SU-DHL-6 (cell line): ENCODE measurements at regions not wholly inside any gene's neighbourhood (a gene's known extent, or its start where the extent isn't known, plus 50 kb on each side); places are given as distances from the start of the nearest gene placed in this dataset.

Source experiments
- H2AFZ ChIP-seq: fragments of 200-600 bp; sonication (generic); 2 replicates; pipeline ENCODE4 v1.6.1; 2014; ENCODE audit warnings: low read depth, mild to moderate bottlenecking, moderate library complexity, mixed read lengths, antibody characterized with exemption, low read length; ENCODE audit not compliant: severe bottlenecking
- H3F3A ChIP-seq: fragments of 200-600 bp; shearing (Covaris generic); 2 replicates; pipeline ENCODE4 v1.6.0; 2016; ENCODE audit warnings: antibody characterized with exemption, mild to moderate bottlenecking; ENCODE audit not compliant: insufficient read depth
- H3K27ac ChIP-seq: fragments of 200-600 bp; sonication (generic); 2 replicates; pipeline ENCODE4 v1.5.1; 2016; ENCODE audit warnings: low read depth, mild to moderate bottlenecking, low read length, moderate library complexity, mixed read lengths
- H3K27me3 ChIP-seq: fragments of 200-600 bp; sonication (generic), shearing (Covaris generic); 2 replicates; pipeline ENCODE4 v1.6.0; 2014; ENCODE audit warnings: mild to moderate bottlenecking, low read length
- H3K36me3 ChIP-seq: fragments of 200-600 bp; sonication (generic); 2 replicates; pipeline ENCODE4 v1.6.1; 2014; ENCODE audit warnings: mild to moderate bottlenecking, low read length, mixed read lengths
- H3K4me2 ChIP-seq: fragments of 300-600, 200-600 bp; shearing (Covaris generic), sonication (generic); 2 replicates; pipeline ENCODE4 v1.6.0; 2014; ENCODE audit warnings: low read length, low read depth, mild to moderate bottlenecking; ENCODE audit not compliant: poor library complexity, severe bottlenecking
- H3K4me3 ChIP-seq: fragments of 200-600 bp; sonication (generic); 2 replicates; pipeline ENCODE4 v1.5.1; 2014; ENCODE audit warnings: antibody characterized with exemption, low read length, mild to moderate bottlenecking, mixed read lengths; ENCODE audit not compliant: insufficient read depth, poor library complexity, severe bottlenecking
- H3K79me2 ChIP-seq: fragments of 200-600 bp; sonication (generic); 2 replicates; pipeline ENCODE4 v1.6.1; 2014; ENCODE audit warnings: mild to moderate bottlenecking, low read length, moderate library complexity; ENCODE audit not compliant: insufficient read depth
- H3K9ac ChIP-seq: fragments of 200-600 bp; sonication (generic); 2 replicates; pipeline ENCODE4 v1.7.0; 2014; ENCODE audit warnings: mild to moderate bottlenecking, low read length
- H3K9me2 ChIP-seq: fragments of 200-600 bp; sonication (generic); replicated peaks from 2 replicates; pipeline ENCODE4 v1.6.1; 2014; ENCODE audit warnings: low read length; ENCODE audit not compliant: insufficient read depth
- H3K9me3 ChIP-seq: fragments of 200-600 bp; sonication (generic); 2 replicates; pipeline ENCODE4 v1.6.1; 2014; ENCODE audit warnings: low read length, mixed read lengths; ENCODE audit not compliant: insufficient read depth
- H4K20me1 ChIP-seq: fragments of 200-600 bp; sonication (generic); 2 replicates; pipeline ENCODE4 v1.6.1; 2014; ENCODE audit warnings: low read depth, mild to moderate bottlenecking, antibody characterized with exemption, low read length, moderate library complexity, mixed read lengths
- CTCF ChIP-seq: fragments of 200-600 bp; sonication (generic); IDR thresholded peaks from one replicate; pipeline ENCODE4 v1.5.1; 2017; ENCODE audit warnings: antibody characterized with exemption, mild to moderate bottlenecking, low read length, moderate library complexity; ENCODE audit not compliant: insufficient read depth, poor library complexity, severe bottlenecking
- EZH2phosphoT487 ChIP-seq: fragments of 200-600 bp; sonication (generic), shearing (Covaris generic); conservative IDR thresholded peaks from 2 replicates; pipeline ENCODE4 v1.6.1; 2018; ENCODE audit warnings: mild to moderate bottlenecking, antibody characterized with exemption, low read length, moderate library complexity, mixed read lengths

- Histone ChIP-seq H3K27me3 (no peaks in the 10 kb centered on the region), H4K20me1 (no peaks in the 10 kb centered on the region), H3K4me2 (no peak overlapping the region), H3K9ac (no peak overlapping the region), H3K9me2 (no peaks in the 10 kb centered on the region), H3K9me3 (no peaks in the 10 kb centered on the region), H3K4me3 (no peak overlapping the region), H3K27ac (no peak overlapping the region), H3F3A (no peaks in the 10 kb centered on the region), H3K36me3 (no peaks in the 10 kb centered on the region), H3K79me2 (no peaks in the 10 kb centered on the region), H2AFZ (no peak overlapping the region)
- TF ChIP-seq EZH2phosphoT487: no peak
- no peak for TF ChIP-seq CTCF
Observed at GRCh38 chr5:82859451-82860140, 217.6 kb downstream of the TMEM167A start.

DNA sequence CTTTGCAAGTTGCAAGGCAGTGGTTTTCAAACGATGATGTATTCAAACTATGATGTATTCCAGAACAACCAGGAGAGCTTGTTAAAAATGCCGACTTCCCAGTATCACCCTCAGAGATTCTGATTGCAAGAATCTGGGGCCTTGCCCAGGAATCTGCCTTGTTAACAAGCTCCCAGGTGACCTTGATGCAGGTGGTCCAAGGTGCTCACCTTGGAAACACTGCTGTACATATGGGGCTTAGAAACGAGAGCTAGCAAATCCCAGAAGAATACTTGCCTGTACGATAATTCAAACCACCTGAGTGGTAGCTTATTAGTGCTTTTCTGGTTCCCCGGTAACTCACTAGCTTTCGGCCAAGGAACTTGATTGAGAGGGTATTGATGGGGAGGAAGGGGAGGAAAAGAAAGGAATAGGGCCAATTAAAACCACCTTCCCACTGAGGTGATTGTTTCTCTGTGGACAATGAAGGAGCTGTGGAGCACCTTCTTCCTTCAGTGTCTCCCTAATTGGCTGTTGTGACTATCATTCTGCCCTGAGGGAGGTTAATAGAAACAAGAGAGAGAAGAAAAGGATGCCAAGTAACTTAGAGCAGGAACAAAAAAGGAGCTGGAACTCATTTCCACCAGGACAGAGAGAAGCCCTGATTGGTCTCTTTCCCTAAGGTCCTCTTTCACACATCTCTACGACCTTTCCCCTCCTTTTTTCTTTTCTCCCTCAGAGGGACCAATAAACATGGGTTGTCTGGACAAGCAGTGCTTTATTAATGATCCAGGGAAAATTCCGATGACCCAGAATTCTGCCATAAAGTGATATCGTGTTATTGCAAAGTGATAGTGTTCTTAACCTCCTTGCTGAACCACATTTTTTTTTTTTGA is 218.8 kb downstream of the TMEM167A start:
- TF ChIP-seq CTCF (no peak), EZH2phosphoT487 (no peak)
- H3K36me3 ChIP-seq: no peaks in the 10 kb centered on the region
- no peaks in the 10 kb centered on the region for H3K9me2 ChIP-seq
- no peak overlapping the region for H3K27ac ChIP-seq
- no peak overlapping the region for H3K4me2 ChIP-seq
- no peak overlapping the region for H2AFZ ChIP-seq
- no peak overlapping the region for H3K9ac ChIP-seq
- no peaks in the 10 kb centered on the region for H3K9me3 ChIP-seq
- H3K27me3 ChIP-seq: no peaks in the 10 kb centered on the region
- H4K20me1 ChIP-seq: no peaks in the 10 kb centered on the region
- no peaks in the 10 kb centered on the region for H3F3A ChIP-seq
- H3K79me2 ChIP-seq: no peaks in the 10 kb centered on the region
- H3K4me3 ChIP-seq: no peak overlapping the region

- H3K79me2 ChIP-seq: no peaks in the 10 kb centered on the region
- no peak overlapping the region for H3K27ac ChIP-seq
- H3K9me2 ChIP-seq: no peaks in the 10 kb centered on the region
- no peak overlapping the region for H3K4me3 ChIP-seq
- no peak overlapping the region for H2AFZ ChIP-seq
- no peak overlapping the region for H3K4me2 ChIP-seq
- TF ChIP-seq EZH2phosphoT487 (no peak), CTCF (no peak)
- H3K36me3 ChIP-seq: no peaks in the 10 kb centered on the region
- no peaks in the 10 kb centered on the region for H3F3A ChIP-seq
- H3K9ac ChIP-seq: no peak overlapping the region
- no peaks in the 10 kb centered on the region for H3K27me3 ChIP-seq
- H3K9me3 ChIP-seq: no peaks in the 10 kb centered on the region
- no peaks in the 10 kb centered on the region for H4K20me1 ChIP-seq
Observed at GRCh38 chr5:82855893-82856550, 221.2 kb downstream of the TMEM167A start.
